ENCODE measurements at regions not wholly inside any gene's neighbourhood (a gene's known extent, or its start where the extent isn't known, plus 50 kb on each side); places are given as distances from the start of the nearest gene placed in this dataset.
"Not testable (repeated sequence)": the region's sequence is repeated elsewhere in the genome, so short reads cannot be mapped to it uniquely, and the experiment has no call there.

DNA sequence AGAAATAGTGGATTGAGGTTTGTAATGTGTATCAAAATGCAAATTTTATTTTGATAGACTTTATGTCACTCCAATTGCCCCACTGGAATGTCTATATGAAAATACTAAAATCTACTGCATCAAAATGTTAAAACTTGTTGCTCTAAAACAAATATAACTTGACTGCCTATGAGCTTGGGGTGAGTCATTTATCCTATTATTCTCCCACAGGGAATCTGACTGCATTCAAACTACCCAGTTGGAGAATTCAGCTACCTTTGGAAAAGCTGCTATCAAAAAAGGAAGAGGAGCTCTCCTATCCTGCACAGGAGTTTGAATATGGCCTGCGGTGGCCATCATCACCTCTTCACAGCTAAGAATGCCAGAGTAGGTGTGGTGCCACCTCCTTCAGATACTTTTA is 173.1 kb downstream of the KLHL28 start:
- no peak for DNase-seq

- no peak for DNase-seq
Measured at GRCh38 chr14:44785096-44785495, 176.7 kb downstream of the KLHL28 start.

GRCh38 chr14:44783901-44784300 is 177.8 kb downstream of the KLHL28 start:
- no peak for DNase-seq

- no peak for DNase-seq
Measured at GRCh38 chr14:44782775-44783238, 178.9 kb downstream of the KLHL28 start.

- no peak for DNase-seq
Measured at GRCh38 chr14:44780989-44781388, 180.8 kb downstream of the KLHL28 start.

- no peak for DNase-seq
Measured at GRCh38 chr14:44778604-44779003, 183.1 kb downstream of the KLHL28 start.

GRCh38 chr14:44777584-44777983 is 184.2 kb downstream of the KLHL28 start:
- no peak for DNase-seq

DNA sequence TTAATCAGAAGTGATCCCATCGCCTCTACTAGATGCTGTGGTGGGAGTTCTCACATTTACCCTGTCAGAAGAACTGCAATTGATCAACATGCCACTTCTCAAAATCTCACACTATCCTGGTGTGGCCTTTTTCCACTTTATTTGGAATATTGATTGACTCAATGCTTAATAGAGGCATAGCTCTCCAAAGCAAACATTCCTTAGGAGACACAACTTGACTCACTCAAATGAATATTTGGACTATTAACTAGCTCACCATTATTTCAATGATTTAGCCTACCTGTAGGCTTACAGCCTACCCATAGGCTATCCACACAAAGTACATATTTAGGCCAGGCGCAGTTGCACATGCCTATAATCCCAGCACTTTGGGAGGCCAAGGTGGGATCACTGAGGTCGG is 186.5 kb downstream of the KLHL28 start:
- DNase-seq, result no peak

DNA sequence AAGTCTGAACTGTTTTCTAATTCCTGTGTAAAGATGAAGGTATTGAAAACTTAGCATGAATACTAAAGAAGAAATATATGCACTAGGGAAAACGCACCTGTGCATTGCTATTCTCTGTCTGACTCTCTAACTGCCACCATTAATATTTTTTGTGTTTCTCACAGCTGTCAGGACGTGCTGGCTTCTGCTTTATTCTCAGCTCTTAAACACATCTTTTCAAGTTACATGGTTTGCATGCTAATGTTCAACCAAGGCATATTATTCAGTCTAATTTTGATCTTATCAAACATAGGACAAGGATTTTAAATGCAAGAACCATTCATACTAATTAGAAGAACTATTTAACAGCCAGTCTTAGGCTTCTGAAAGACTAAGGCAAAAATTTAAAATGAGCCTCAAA is 187.4 kb downstream of the KLHL28 start:
- no peak for DNase-seq

- DNase-seq, result no peak
Measured at GRCh38 chr14:44771496-44771895, 190.3 kb downstream of the KLHL28 start.

DNA sequence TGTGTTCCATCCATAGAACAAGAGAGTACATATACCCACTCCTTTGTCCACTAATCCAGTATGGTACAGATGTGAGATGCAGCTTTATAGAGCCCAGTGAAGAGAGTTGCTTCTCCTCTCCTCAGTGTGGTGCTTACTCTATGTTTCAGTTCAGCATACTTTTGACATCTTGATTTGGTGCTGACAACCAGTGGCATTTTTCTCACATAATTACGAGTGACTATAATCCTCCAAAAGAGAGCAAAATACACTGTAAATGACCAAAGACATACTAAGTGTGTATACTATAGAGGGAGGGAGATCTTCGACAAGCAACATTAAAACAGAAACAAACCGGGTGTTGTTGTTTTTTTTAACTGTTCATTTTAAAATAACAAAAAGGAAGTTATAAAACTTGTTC is 191.5 kb downstream of the KLHL28 start:
- DNase-seq, result no peak

GRCh38 chr14:44768935-44769334 is 192.8 kb downstream of the KLHL28 start:
- no peak for DNase-seq

GRCh38 chr14:44767646-44768173 is 194.0 kb downstream of the KLHL28 start:
- DNase-seq, result no peak

DNA sequence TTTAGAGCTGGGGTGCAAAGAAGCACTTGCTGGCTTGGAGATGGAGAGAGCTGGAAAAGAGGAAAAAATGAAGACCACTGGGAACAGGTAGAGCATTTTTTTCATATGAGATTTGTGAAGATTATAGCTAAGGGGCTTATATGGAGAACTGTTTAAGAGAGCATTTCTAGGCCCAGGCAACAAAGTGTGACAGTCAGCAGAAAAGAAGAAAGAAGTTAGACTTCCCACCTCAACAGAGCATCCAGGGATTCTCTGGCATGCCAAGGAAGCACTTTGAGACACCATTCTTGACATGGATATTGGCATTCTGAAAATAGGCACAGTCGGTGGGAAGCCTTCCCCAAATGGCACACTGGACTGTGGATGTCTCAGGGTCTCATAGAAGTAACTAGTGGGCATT is 195.5 kb downstream of the KLHL28 start:
- DNase-seq, result no peak

DNA sequence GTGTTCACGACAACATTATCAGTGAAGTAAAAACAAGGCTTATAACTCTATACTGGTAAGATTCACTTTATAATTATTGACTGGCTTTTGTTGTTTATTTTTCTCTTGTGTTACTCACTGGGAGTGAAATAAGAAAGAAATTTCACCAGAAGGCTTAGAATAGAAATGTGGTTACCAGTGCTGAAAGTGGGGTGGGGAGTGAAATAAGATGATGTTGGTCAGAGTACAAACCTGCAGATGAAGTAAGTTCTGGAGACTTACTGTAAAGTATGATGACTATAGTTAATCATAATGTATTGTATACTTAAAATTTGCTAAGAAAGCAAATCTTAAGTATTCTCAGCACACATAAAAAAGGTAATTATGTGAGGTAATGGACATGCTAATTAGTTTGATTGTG is 198.4 kb downstream of the KLHL28 start:
- DNase-seq, result no peak

DNA sequence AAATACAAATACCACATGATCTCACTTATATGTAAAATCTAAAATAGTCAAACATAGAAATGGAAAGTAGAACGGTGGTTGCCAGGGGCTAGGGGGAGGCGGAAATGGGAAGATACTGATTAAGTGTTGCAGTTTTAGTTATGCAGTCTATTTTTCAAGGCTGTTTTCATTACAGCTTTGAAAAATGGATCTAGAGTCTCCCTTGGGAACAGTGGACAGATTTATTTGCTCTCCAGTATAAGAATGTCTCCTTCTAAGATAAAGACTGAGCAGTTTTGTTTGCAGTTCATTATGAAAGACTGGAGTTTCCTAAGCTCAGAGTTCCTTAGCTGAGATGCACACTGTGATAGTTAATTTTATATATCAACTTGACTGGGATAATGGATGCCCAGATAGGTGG is 202.5 kb downstream of the KLHL28 start:
- no peak for DNase-seq

DNA sequence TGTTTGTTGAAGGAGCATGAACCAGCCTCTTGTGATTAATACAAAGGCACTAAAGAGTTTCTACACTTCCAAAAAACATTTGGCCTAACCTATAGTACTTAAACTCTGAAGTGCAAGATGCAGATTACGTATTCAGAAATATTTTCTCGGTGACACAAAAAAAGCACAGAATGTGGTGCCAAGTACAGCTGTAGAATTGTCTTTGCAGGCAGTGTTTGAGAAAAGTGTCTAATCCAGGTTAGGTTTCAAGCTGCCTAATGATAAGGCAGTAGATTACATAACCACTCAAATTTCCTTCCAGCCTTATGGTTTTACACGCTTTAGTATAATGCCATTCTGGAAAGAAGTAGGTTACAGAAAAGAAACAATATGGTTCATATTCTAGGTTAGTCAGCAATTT is 205.2 kb downstream of the KLHL28 start:
- DNase-seq, result no peak

GRCh38 chr14:44745371-44745770 is 216.4 kb downstream of the KLHL28 start:
- DNase-seq, result no peak

DNA sequence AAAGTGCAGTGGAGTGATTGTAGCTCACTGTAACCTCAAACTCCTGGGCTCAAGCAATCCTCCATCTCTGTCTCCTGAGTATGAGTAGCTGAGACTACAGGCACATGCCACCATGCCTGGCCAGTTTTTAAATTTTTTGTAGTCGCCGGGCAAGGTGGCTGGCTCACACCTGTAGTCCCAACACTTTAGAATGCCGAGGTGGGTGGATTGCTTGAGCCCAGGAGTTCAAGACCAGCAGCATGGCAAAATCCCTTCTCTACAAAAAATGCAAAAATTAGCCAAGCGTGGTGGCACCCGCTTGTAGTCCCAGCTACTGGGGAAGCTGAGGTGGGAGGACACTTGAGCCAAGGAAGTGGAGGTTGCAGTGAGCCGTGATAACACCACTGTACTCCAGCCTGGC is 219.5 kb downstream of the KLHL28 start:
- DNase-seq, result no peak

GRCh38 chr14:44741431-44741830 is 220.3 kb downstream of the KLHL28 start:
- DNase-seq, result no peak

DNA sequence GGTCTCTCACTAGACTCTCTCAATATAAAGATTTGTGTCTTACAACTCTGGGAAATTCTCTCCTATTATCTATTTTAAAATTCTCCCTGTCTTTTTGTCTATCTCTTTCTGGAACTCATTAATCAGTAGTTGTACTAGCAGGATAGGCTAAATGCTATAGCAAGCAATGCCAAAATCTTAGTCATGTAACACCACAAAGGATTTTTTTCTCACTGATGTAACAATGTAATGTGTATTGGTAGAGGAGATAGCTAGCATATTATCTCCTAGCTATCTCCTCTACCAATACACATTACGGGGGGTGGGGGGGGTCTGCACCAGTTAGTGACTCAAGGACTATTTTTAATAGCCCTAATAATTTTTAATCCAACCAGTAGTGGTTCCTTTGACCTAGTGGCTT is 225.4 kb downstream of the KLHL28 start:
- no peak for DNase-seq

- no peak for DNase-seq
Measured at GRCh38 chr14:44732144-44732543, 225.1 kb upstream of the FSCB start.

- no peak for DNase-seq
Measured at GRCh38 chr14:44730860-44731259, 223.8 kb upstream of the FSCB start.

DNA sequence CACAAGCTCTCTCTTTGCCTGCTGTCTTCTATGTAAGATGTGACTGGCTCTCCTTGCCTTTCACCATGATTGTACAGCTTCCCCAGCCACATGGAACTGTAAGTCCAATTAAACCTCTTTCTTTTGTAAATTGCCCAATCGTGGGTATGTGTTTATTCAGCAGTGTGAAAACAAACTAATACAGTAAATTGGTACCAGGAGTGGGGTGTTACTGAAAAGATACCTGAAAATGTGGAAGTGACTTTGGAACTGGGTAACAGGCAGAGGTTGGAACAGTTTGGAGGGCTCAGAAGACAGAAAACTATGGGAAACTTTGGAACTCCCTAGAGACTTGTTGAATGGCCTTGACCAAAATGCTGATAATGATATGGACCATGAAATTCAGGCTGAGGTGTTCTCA is 214.3 kb upstream of the FSCB start:
- DNase-seq, result not testable (repeated sequence)
